ENCODE measurements at regions not wholly inside any gene's neighbourhood (a gene's known extent, or its start where the extent isn't known, plus 50 kb on each side); places are given as distances from the start of the nearest gene placed in this dataset.

GRCh38 chr7:54342458-54342857 is 199.7 kb upstream of the VSTM2A start:
- no peak for TF ChIP-seq EZH2 (IDR thresholded peaks at IDR 0.05; ENCODE audit: insufficient read depth, poor library complexity, severe bottlenecking)
- TF ChIP-seq EZH2phosphoT487 (IDR thresholded peaks at IDR 0.05; ENCODE audit: insufficient read depth, low read depth), result no peak
- Histone ChIP-seq H3K4me1 (ENCODE audit: insufficient read depth) (no peaks in the 10 kb centered on the region), H2AFZ (no peak overlapping the region), H3K9me2 (ENCODE audit: insufficient read depth) (no peaks in the 10 kb centered on the region), H3K4me3 (no peak overlapping the region), H3K9ac (no peak overlapping the region), H3F3A (ENCODE audit: insufficient read depth) (no peaks in the 10 kb centered on the region), H3K36me3 (ENCODE audit: low read depth) (no peaks in the 10 kb centered on the region), H3K4me2 (ENCODE audit: unreplicated experiment) (no peak overlapping the region), H3K79me2 (ENCODE audit: insufficient read depth) (no peaks in the 10 kb centered on the region), H3K9me3 (ENCODE audit: low read depth) (no peaks in the 10 kb centered on the region), H3K27me3 (replicated peaks; ENCODE audit: insufficient read depth) (no peaks in the 10 kb centered on the region), H4K20me1 (ENCODE audit: insufficient read depth) (no peaks in the 10 kb centered on the region), H3K27ac (no peak overlapping the region)
- in situ Hi-C loops (cut with MboI), result no loop called here
- no peak for DNase-seq

GRCh38 chr7:54343511-54343910 is 198.7 kb upstream of the VSTM2A start:
- in situ Hi-C loops (cut with MboI), result no loop called here
- no peaks in the 10 kb centered on the region for H3F3A ChIP-seq (ENCODE audit: insufficient read depth)
- no peaks in the 10 kb centered on the region for H3K27me3 ChIP-seq (replicated peaks; ENCODE audit: insufficient read depth)
- no peak overlapping the region for H3K4me2 ChIP-seq (ENCODE audit: unreplicated experiment)
- H3K36me3 ChIP-seq (ENCODE audit: low read depth), result no peaks in the 10 kb centered on the region
- no peak overlapping the region for H3K4me3 ChIP-seq
- WGBS, 2 experiments (ENCODE audit: low coverage in 1 of 2, low lambda C conversion rate in 2 of 2, missing lambda C conversion rate in 2 of 2), result 51 to 54% methylated on average over 9 of the region's 9 CpGs
- DNase-seq, result no peak
- no peak for TF ChIP-seq EZH2phosphoT487 (IDR thresholded peaks at IDR 0.05; ENCODE audit: insufficient read depth, low read depth)
- no peak for TF ChIP-seq EZH2 (IDR thresholded peaks at IDR 0.05; ENCODE audit: insufficient read depth, poor library complexity, severe bottlenecking)
- no peaks in the 10 kb centered on the region for H3K4me1 ChIP-seq (ENCODE audit: insufficient read depth)
- H3K79me2 ChIP-seq (ENCODE audit: insufficient read depth), result no peaks in the 10 kb centered on the region
- no peak overlapping the region for H3K9ac ChIP-seq
- H4K20me1 ChIP-seq (ENCODE audit: insufficient read depth), result no peaks in the 10 kb centered on the region
- H3K27ac ChIP-seq, result no peak overlapping the region
- H3K9me3 ChIP-seq (ENCODE audit: low read depth), result no peaks in the 10 kb centered on the region
- H2AFZ ChIP-seq, result no peak overlapping the region
- no peaks in the 10 kb centered on the region; the same call in 1 of the 2 replicates for H3K9me2 ChIP-seq (ENCODE audit: insufficient read depth)

- Histone ChIP-seq H3F3A (ENCODE audit: insufficient read depth) (no peaks in the 10 kb centered on the region), H3K4me3 (no peak overlapping the region), H3K9me3 (ENCODE audit: low read depth) (no peaks in the 10 kb centered on the region), H3K36me3 (ENCODE audit: low read depth) (no peaks in the 10 kb centered on the region), H3K9ac (no peak overlapping the region), H3K9me2 (ENCODE audit: insufficient read depth) (no peaks in the 10 kb centered on the region; the same call in 1 of the 2 replicates), H3K79me2 (ENCODE audit: insufficient read depth) (no peaks in the 10 kb centered on the region), H3K27me3 (replicated peaks; ENCODE audit: insufficient read depth) (no peaks in the 10 kb centered on the region), H2AFZ (no peak overlapping the region), H4K20me1 (ENCODE audit: insufficient read depth) (no peaks in the 10 kb centered on the region), H3K4me2 (ENCODE audit: unreplicated experiment) (no peak overlapping the region), H3K4me1 (ENCODE audit: insufficient read depth) (no peaks in the 10 kb centered on the region), H3K27ac (no peak overlapping the region)
- WGBS, 2 experiments (ENCODE audit: low coverage in 1 of 2, low lambda C conversion rate in 2 of 2, missing lambda C conversion rate in 2 of 2), result 0% methylated on average over 1 of the region's 1 CpG
- TF ChIP-seq EZH2 (IDR thresholded peaks at IDR 0.05; ENCODE audit: insufficient read depth, poor library complexity, severe bottlenecking) (no peak), EZH2phosphoT487 (IDR thresholded peaks at IDR 0.05; ENCODE audit: insufficient read depth, low read depth) (no peak)
- in situ Hi-C loops (cut with MboI), result no loop called here
- no peak for DNase-seq
Measured at GRCh38 chr7:54345746-54346145, 196.4 kb upstream of the VSTM2A start.

- Histone ChIP-seq H3K4me2 (ENCODE audit: unreplicated experiment) (no peak overlapping the region), H4K20me1 (ENCODE audit: insufficient read depth) (no peaks in the 10 kb centered on the region), H3K4me3 (no peak overlapping the region), H3K9me3 (ENCODE audit: low read depth) (no peaks in the 10 kb centered on the region), H3K27me3 (replicated peaks; ENCODE audit: insufficient read depth) (no peaks in the 10 kb centered on the region), H3K27ac (no peak overlapping the region), H3K4me1 (ENCODE audit: insufficient read depth) (no peaks in the 10 kb centered on the region), H3K36me3 (ENCODE audit: low read depth) (no peaks in the 10 kb centered on the region), H3K9me2 (ENCODE audit: insufficient read depth) (no peaks in the 10 kb centered on the region; the same call in 1 of the 2 replicates), H2AFZ (no peak overlapping the region), H3K9ac (no peak overlapping the region), H3F3A (ENCODE audit: insufficient read depth) (no peaks in the 10 kb centered on the region), H3K79me2 (ENCODE audit: insufficient read depth) (no peaks in the 10 kb centered on the region)
- DNase-seq, result no peak
- in situ Hi-C loops (cut with MboI), result no loop called here
- TF ChIP-seq EZH2phosphoT487 (IDR thresholded peaks at IDR 0.05; ENCODE audit: insufficient read depth, low read depth), result no peak
- TF ChIP-seq EZH2 (IDR thresholded peaks at IDR 0.05; ENCODE audit: insufficient read depth, poor library complexity, severe bottlenecking), result no peak
- WGBS, 2 experiments (ENCODE audit: low coverage in 1 of 2, low lambda C conversion rate in 2 of 2, missing lambda C conversion rate in 2 of 2), result 22 to 24% methylated on average over 3 of the region's 3 CpGs
Measured at GRCh38 chr7:54349229-54349628, 192.9 kb upstream of the VSTM2A start.

GRCh38 chr7:54354436-54354835 is 187.7 kb upstream of the VSTM2A start:
- no peaks in the 10 kb centered on the region for H3K4me1 ChIP-seq (ENCODE audit: insufficient read depth)
- H3K79me2 ChIP-seq (ENCODE audit: insufficient read depth), result no peaks in the 10 kb centered on the region
- no peaks in the 10 kb centered on the region for H3F3A ChIP-seq (ENCODE audit: insufficient read depth)
- no peaks in the 10 kb centered on the region for H4K20me1 ChIP-seq (ENCODE audit: insufficient read depth)
- no peaks in the 10 kb centered on the region for H3K9me3 ChIP-seq (ENCODE audit: low read depth)
- H3K27ac ChIP-seq, result no peak overlapping the region
- no peaks in the 10 kb centered on the region for H3K9me2 ChIP-seq (ENCODE audit: insufficient read depth)
- H3K9ac ChIP-seq, result no peak overlapping the region
- no peak overlapping the region for H3K4me3 ChIP-seq
- in situ Hi-C loops (cut with MboI), result no loop called here
- DNase-seq, result no peak
- no peak overlapping the region for H2AFZ ChIP-seq
- no peak overlapping the region for H3K4me2 ChIP-seq (ENCODE audit: unreplicated experiment)
- no peak for TF ChIP-seq EZH2 (IDR thresholded peaks at IDR 0.05; ENCODE audit: insufficient read depth, poor library complexity, severe bottlenecking)
- no peak for TF ChIP-seq EZH2phosphoT487 (IDR thresholded peaks at IDR 0.05; ENCODE audit: insufficient read depth, low read depth)
- no peaks in the 10 kb centered on the region for H3K27me3 ChIP-seq (replicated peaks; ENCODE audit: insufficient read depth)
- WGBS, 2 experiments (ENCODE audit: low coverage in 1 of 2, low lambda C conversion rate in 2 of 2, missing lambda C conversion rate in 2 of 2), result 17 to 21% methylated on average over 8 of the region's 8 CpGs
- H3K36me3 ChIP-seq (ENCODE audit: low read depth), result no peaks in the 10 kb centered on the region
